ENCODE measurements at regions not wholly inside any gene's neighbourhood (a gene's known extent, or its start where the extent isn't known, plus 50 kb on each side); places are given as distances from the start of the nearest gene placed in this dataset.

- Histone ChIP-seq H3K56ac (ENCODE audit: extremely low read depth, insufficient read depth, low read length) (no peak overlapping the region), H3K4me1 (ENCODE audit: control insufficient read depth, insufficient read depth, low read length) (no peaks in the 10 kb centered on the region), H4K20me1 (ENCODE audit: insufficient read depth, low read length) (no peaks in the 10 kb centered on the region), H3K4me2 (ENCODE audit: low read depth, low read length) (no peak overlapping the region), H4K91ac (ENCODE audit: insufficient read depth, low read depth, low read length) (no peak overlapping the region), H3K27me3 (ENCODE audit: control insufficient read depth, insufficient read depth, low read length) (no peaks in the 10 kb centered on the region), H3K14ac (replicated peaks; ENCODE audit: low read depth, low read length) (no peak overlapping the region), H2AK9ac (replicated peaks; ENCODE audit: low read depth, low read length, poor library complexity) (no peak overlapping the region), H2BK5ac (ENCODE audit: low read depth, low read length, poor library complexity, severe bottlenecking) (no peak overlapping the region), H3K9ac (ENCODE audit: low read depth, low read length) (no peak overlapping the region), H3K36me3 (ENCODE audit: control insufficient read depth, insufficient read depth, low read length) (no peaks in the 10 kb centered on the region), H2BK20ac (ENCODE audit: low read depth, low read length) (no peak overlapping the region), H2BK120ac (ENCODE audit: low read depth, low read length) (no peak overlapping the region), H3K27ac (ENCODE audit: insufficient read depth, low read length) (no peak overlapping the region), H3K4me3 (ENCODE audit: insufficient read depth, low read depth, low read length) (no peak overlapping the region), H3K4ac (ENCODE audit: low read depth, low read length) (no peak overlapping the region), H2AFZ (replicated peaks; ENCODE audit: low read length, poor library complexity) (no peak overlapping the region), H3K18ac (ENCODE audit: low read depth, low read length) (no peak overlapping the region), H2AK5ac (ENCODE audit: low read depth, low read length) (no peak overlapping the region), H3K9me3 (ENCODE audit: control insufficient read depth, insufficient read depth, low read length) (peaks cover 8% of the 10 kb centered on the region), H4K8ac (ENCODE audit: low read depth in 2 of 2, low read length in 2 of 2) (no peak overlapping the region), H4K5ac (ENCODE audit: low read depth, low read length) (no peak overlapping the region), H3K9me1 (ENCODE audit: insufficient read depth, low read length) (no peaks in the 10 kb centered on the region), H2BK15ac (ENCODE audit: low read depth, low read length) (no peak overlapping the region), H3K23ac (ENCODE audit: low read depth, low read length) (no peak overlapping the region), H3K79me1 (ENCODE audit: low read depth in 1 of 2, low read length in 2 of 2) (no peaks in the 10 kb centered on the region)
- TF ChIP-seq RAD21 (IDR thresholded peaks at IDR 0.05; ENCODE audit: low read length) = no peak
- TF ChIP-seq, protein P1, sequence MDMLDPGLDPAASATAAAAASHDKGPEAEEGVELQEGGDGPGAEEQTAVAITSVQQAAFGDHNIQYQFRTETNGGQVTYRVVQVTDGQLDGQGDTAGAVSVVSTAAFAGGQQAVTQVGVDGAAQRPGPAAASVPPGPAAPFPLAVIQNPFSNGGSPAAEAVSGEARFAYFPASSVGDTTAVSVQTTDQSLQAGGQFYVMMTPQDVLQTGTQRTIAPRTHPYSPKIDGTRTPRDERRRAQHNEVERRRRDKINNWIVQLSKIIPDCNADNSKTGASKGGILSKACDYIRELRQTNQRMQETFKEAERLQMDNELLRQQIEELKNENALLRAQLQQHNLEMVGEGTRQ (IDR thresholded peaks at IDR 0.05; ENCODE audit: low read depth, low read length) = no peak
- TF ChIP-seq MAZ (IDR thresholded peaks at IDR 0.05; ENCODE audit: borderline replicate concordance, low read depth, low read length) = no peak
- no peak for TF ChIP-seq RCOR1 (IDR thresholded peaks at IDR 0.05; ENCODE audit: insufficient replicate concordance, low read length)
- TF ChIP-seq FOS (IDR thresholded peaks at IDR 0.05; ENCODE audit: low read depth, low read length) = no peak
- TF ChIP-seq, protein P2, sequence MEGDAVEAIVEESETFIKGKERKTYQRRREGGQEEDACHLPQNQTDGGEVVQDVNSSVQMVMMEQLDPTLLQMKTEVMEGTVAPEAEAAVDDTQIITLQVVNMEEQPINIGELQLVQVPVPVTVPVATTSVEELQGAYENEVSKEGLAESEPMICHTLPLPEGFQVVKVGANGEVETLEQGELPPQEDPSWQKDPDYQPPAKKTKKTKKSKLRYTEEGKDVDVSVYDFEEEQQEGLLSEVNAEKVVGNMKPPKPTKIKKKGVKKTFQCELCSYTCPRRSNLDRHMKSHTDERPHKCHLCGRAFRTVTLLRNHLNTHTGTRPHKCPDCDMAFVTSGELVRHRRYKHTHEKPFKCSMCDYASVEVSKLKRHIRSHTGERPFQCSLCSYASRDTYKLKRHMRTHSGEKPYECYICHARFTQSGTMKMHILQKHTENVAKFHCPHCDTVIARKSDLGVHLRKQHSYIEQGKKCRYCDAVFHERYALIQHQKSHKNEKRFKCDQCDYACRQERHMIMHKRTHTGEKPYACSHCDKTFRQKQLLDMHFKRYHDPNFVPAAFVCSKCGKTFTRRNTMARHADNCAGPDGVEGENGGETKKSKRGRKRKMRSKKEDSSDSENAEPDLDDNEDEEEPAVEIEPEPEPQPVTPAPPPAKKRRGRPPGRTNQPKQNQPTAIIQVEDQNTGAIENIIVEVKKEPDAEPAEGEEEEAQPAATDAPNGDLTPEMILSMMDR (conservative IDR thresholded peaks at IDR 0.05; ENCODE audit: low read depth, low read length) = no peak
- TF ChIP-seq SMC3 (IDR thresholded peaks at IDR 0.05; ENCODE audit: low read depth, low read length) = no peak
- no peak for TF ChIP-seq POLR2A (IDR thresholded peaks at IDR 0.05; ENCODE audit: low read depth, low read length)
- no peak for TF ChIP-seq RFX5 (IDR thresholded peaks at IDR 0.05; ENCODE audit: low read depth, low read length)
- no peak for TF ChIP-seq ELK1 (IDR thresholded peaks at IDR 0.05; ENCODE audit: borderline replicate concordance, low read depth, low read length)
- TF ChIP-seq MAFK (IDR thresholded peaks at IDR 0.05; ENCODE audit: low read depth, low read length) = no peak
- no peak for TF ChIP-seq NFE2L2 (IDR thresholded peaks at IDR 0.05; ENCODE audit: low read depth, low read length)
- TF ChIP-seq CHD1 (IDR thresholded peaks at IDR 0.05; ENCODE audit: low read depth, low read length) = no peak
- no CpG with 5 or more reads among the region's 2 CpGs for WGBS, 2 experiments (ENCODE audit: extremely low coverage in 2 of 2, insufficient read length in 1 of 2)
- ATAC-seq (ENCODE audit: low read depth) (no peak), DNase-seq (no peak)
- in situ Hi-C loops (cut with MboI; ENCODE audit: low sequenced_read_pairs) (no loop called here), intact Hi-C loops (cut with micrococcal nuclease) (no loop called here), dilution Hi-C loops (cut with HindIII; ENCODE audit: low sequenced_read_pairs, unreplicated experiment) (no loop called here)
- ChIA-PET CTCF (no interaction called here), POLR2A (ENCODE audit: unreplicated experiment) (no interaction called here)
- no TSS peak for BruUV-seq (replicated peaks)
Measured at GRCh38 chr14:28571636-28572035, 195.0 kb upstream of the FOXG1 start.

All from IMR-90 (cell line).